ENCODE measurements at regions not wholly inside any gene's neighbourhood (a gene's known extent, or its start where the extent isn't known, plus 50 kb on each side); places are given as distances from the start of the nearest gene placed in this dataset.

DNA sequence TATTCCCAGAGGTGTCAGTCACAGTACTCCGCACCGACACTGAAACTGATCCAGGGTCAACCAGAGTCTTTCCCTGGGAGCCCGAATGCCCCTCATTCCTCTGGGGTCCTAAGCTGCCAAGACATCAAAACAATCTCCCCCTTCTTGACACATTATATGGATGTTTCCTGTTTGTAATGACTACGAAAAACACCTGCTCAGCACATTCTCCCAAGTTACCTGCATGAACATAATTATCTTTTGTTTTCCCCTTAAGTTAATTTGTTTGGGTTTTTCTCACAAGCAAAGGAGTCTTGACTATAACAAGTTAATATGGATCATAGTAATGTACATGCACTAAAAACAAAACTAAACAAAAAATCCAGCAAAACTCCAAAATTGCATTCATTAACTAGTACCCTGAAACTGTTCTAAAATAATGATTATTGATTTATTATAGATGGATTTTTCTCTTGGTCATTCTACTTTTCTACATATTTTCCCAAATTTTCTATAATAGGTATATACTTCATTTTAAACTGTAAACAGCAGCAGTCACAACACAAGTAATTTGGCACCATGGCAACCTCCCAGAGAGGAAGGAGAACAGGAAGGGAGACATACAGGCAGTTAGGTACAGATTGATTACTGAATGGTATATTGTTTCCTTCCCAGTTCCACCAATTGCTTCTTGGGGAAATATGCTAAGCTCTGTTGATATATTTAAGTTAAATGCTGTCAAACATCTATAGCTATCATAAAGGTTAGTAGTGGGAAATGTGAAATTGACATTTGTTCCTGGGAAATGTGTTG, 631.5 kb downstream of the METTL15 start:
- H3K4me3 Mint-ChIP-seq (ENCODE audit: unreplicated experiment) = no peak overlapping the region
- no peaks in the 10 kb centered on the region for H3K9me3 Mint-ChIP-seq (ENCODE audit: unreplicated experiment)

DNA sequence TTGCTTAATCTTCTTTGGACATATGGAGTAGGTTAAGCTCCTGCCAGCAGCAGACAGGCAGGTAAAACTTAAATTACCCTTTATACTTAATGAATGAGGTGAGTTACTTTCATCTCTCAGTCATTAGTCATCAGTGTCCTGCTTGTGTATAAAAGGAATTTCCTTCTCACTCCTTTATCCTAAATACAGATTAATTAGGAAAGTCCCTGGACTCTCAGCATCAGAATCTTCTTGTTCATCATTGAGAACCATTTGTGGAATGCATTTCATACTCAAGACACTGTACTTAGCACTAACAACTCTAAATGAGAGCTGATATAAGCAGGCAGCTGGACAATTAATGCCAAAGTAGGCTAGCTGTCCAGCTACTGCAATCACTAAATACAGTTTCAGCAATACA, 630.4 kb downstream of the METTL15 start:
- Mint-ChIP-seq H3K27me3 (ENCODE audit: unreplicated experiment) (peaks cover 2% of the 10 kb centered on the region), H3K27ac (ENCODE audit: unreplicated experiment) (no peak overlapping the region), H3K36me3 (ENCODE audit: unreplicated experiment) (no peaks in the 10 kb centered on the region), H3K4me3 (ENCODE audit: unreplicated experiment) (no peak overlapping the region), H3K9me3 (ENCODE audit: unreplicated experiment) (no peaks in the 10 kb centered on the region), H3K4me1 (ENCODE audit: low read depth, unreplicated experiment) (no peaks in the 10 kb centered on the region)
- TF ChIP-seq CTCF (IDR thresholded peaks at IDR 0.05; ENCODE audit: partially characterized antibody, unreplicated experiment) = no peak
- no peak for DNase-seq

More for the DNA sequence above, 631.5 kb downstream of the METTL15 start:
- H3K27ac Mint-ChIP-seq (ENCODE audit: unreplicated experiment) = no peak overlapping the region
- H3K4me1 Mint-ChIP-seq (ENCODE audit: low read depth, unreplicated experiment) = no peaks in the 10 kb centered on the region
- no peak for DNase-seq
- H3K27me3 Mint-ChIP-seq (ENCODE audit: unreplicated experiment) = peaks cover 2% of the 10 kb centered on the region
- TF ChIP-seq CTCF (IDR thresholded peaks at IDR 0.05; ENCODE audit: partially characterized antibody, unreplicated experiment) = no peak
- no peaks in the 10 kb centered on the region for H3K36me3 Mint-ChIP-seq (ENCODE audit: unreplicated experiment)

GRCh38 chr11:28736256-28736655, 628.1 kb downstream of the METTL15 start:
- H3K4me3 Mint-ChIP-seq (ENCODE audit: unreplicated experiment) = no peak overlapping the region
- peaks cover 2% of the 10 kb centered on the region for H3K27me3 Mint-ChIP-seq (ENCODE audit: unreplicated experiment)
- H3K36me3 Mint-ChIP-seq (ENCODE audit: unreplicated experiment) = no peaks in the 10 kb centered on the region
- no peak for DNase-seq
- H3K27ac Mint-ChIP-seq (ENCODE audit: unreplicated experiment) = no peak overlapping the region
- no peaks in the 10 kb centered on the region for H3K4me1 Mint-ChIP-seq (ENCODE audit: low read depth, unreplicated experiment)
- TF ChIP-seq CTCF (IDR thresholded peaks at IDR 0.05; ENCODE audit: partially characterized antibody, unreplicated experiment) = no peak
- H3K9me3 Mint-ChIP-seq (ENCODE audit: unreplicated experiment) = no peaks in the 10 kb centered on the region

GRCh38 chr11:28735511-28735910, 627.3 kb downstream of the METTL15 start:
- H3K9me3 Mint-ChIP-seq (ENCODE audit: unreplicated experiment) = no peaks in the 10 kb centered on the region
- H3K4me3 Mint-ChIP-seq (ENCODE audit: unreplicated experiment) = no peak overlapping the region
- H3K27me3 Mint-ChIP-seq (ENCODE audit: unreplicated experiment) = peaks cover 2% of the 10 kb centered on the region
- TF ChIP-seq CTCF (IDR thresholded peaks at IDR 0.05; ENCODE audit: partially characterized antibody, unreplicated experiment) = no peak
- no peaks in the 10 kb centered on the region for H3K36me3 Mint-ChIP-seq (ENCODE audit: unreplicated experiment)
- H3K4me1 Mint-ChIP-seq (ENCODE audit: low read depth, unreplicated experiment) = no peaks in the 10 kb centered on the region
- H3K27ac Mint-ChIP-seq (ENCODE audit: unreplicated experiment) = no peak overlapping the region
- no peak for DNase-seq

GRCh38 chr11:28730889-28731288, 622.7 kb downstream of the METTL15 start:
- H3K4me1 Mint-ChIP-seq (ENCODE audit: low read depth, unreplicated experiment) = no peaks in the 10 kb centered on the region
- H3K4me3 Mint-ChIP-seq (ENCODE audit: unreplicated experiment) = no peak overlapping the region
- no peaks in the 10 kb centered on the region for H3K9me3 Mint-ChIP-seq (ENCODE audit: unreplicated experiment)
- H3K36me3 Mint-ChIP-seq (ENCODE audit: unreplicated experiment) = no peaks in the 10 kb centered on the region
- no peak overlapping the region for H3K27ac Mint-ChIP-seq (ENCODE audit: unreplicated experiment)
- TF ChIP-seq CTCF (IDR thresholded peaks at IDR 0.05; ENCODE audit: partially characterized antibody, unreplicated experiment) = no peak
- DNase-seq = no peak
- no peaks in the 10 kb centered on the region for H3K27me3 Mint-ChIP-seq (ENCODE audit: unreplicated experiment)

Data from glutamatergic neuron (in vitro differentiated cells).